CD4-positive, alpha-beta T cell treated with Interleukin-4 for 1 hour (primary cell): ENCODE measurements at regions not wholly inside any gene's neighbourhood (a gene's known extent, or its start where the extent isn't known, plus 50 kb on each side); places are given as distances from the start of the nearest gene placed in this dataset.
"Not testable (repeated sequence)": the region's sequence is repeated elsewhere in the genome, so short reads cannot be mapped to it uniquely, and the experiment has no call there.

Experiments
- DNase-seq, 2 donors: peaks; one replicate each; pipeline ENCODE4 v3.0.0-alpha.2; 2020 to 2022

DNA sequence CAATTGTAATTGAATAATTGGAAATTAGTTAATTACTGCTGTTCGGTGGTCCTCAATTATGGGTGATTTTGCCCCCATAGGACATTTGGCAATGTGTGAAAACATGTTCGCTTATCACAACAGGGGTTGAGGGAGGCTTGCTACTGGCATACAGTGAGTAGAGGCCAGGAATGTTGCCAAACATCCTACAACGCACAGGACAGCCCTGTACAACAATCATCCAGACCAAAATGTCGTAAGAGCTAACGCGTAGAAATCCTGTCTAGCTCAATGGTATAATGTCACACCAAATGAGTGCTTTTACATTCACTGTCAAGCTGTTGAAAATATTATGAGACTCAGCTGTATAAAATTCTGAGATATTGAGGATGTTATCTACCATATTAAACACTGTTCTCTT lies 464.4 kb upstream of the TUSC1 start:
- DNase-seq = no peak

DNA sequence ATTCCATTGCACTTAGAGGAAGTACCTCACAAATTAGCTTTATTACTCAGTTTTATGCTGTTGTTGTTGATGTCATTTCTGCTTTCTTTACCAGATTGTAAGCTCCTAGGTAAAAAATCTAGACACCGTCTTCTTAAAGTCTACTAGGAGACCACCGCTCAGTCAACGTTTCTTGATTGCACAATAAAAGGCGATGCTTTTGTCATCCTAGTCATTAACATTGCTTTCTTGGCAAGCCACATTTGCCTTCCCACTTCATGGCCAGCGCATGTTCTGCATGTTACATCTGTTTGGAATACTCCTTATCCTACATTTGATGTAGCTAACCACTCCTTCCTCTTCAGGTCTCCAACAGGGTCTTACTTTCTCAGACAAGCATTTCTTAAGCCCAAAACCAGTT lies 464.0 kb upstream of the TUSC1 start:
- DNase-seq = no peak

DNA sequence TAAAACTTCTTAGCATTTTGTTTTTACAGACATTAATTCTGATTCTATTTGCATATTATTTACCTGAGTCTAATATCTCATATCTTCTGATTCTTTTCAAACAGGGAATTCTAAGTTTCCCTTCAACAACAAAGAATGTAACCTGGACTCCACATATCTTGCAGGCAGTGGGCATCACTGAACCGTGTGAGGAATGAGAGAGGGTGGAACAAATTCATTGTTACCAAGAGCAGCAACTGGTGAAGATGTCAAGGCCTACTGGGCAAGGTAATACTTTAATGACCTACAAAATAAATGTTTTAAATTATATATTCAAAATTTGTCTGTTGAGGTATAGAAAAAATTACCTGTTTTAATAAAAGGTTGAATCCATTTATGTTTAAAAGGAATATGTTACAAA lies 455.3 kb upstream of the TUSC1 start:
- DNase-seq = no peak

DNA sequence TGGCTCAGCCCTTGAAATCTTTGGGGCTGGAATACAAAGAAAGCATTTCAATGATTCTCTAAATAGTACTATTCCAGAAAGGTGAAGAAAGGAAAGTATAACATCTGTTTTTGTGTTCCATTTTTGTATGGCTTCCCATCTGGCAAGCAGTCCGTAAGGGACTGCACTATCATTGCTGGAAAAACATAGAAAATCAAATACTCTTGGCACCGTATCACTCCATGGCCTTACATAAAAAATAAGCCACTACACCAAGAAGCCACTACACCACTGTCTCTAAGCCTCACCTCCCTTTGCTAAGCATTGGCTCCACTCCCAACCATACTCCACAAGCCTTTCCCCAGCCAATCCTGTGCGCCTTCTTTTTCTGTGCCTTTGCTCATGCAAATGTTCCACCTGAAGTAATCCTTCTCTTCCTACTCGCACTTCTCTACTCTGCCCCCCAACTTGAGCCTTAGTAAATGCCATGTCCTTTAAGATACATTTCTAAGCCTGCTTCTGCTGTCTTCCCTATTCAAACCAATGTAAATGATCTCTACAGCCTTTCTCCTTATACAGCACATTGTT lies 454.6 kb upstream of the TUSC1 start:
- no peak for DNase-seq

DNA sequence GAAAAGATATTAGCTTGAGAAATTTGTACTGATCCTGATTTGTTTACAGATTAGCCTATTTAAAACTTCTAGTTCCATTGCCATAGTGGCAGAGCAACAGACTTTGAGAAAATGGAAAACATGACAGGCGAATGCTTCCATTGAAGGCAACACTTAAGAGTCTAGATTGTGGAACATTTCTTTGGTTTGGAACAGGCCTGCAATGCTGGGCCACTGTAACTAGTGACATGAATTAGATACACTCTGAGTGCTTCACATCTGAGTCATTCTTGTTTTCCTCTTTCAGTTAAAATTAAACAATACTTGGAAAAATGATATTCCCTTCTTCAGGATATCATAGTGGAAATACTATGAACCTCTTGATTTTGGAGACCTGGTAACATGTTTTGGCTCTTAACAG lies 453.6 kb upstream of the TUSC1 start:
- no peak for DNase-seq

DNA sequence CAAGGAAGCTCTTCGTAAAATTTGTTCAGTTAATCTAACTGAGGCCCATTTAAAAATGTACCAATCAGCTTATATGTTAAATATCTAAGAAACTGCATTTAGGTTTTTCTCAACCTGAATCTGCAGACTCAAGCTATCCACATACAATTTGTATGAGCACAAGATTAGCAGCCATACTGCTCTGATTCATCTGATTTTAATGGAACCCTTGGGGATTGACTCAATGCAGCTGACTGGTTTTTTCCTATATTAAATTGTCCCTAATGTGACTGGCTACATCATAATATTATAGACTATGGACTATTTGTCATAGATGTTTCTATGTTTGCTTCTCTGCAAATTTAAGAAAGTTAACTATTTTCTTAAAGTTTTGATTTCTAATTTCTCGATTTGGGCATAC lies 451.0 kb upstream of the TUSC1 start:
- DNase-seq = no peak

DNA sequence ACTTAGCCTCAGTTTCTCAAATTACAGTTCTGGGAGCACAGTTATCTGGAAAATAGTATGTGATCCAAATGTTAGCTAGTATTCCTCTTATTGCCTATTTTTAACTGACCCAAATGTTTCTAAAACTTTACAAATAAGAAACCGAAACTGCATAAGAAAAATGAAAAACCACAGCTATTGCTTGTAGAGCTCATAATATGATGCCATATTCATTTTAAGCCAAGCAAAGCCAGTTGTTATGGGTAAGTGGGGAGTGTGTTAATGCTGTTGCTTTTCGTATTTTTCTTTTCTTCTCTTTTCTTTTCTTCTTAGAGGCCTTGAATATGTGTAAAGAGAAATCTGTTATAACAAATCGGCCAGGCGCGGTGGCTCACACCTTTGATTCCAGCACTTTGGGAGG lies 447.4 kb upstream of the TUSC1 start:
- DNase-seq = no peak

DNA sequence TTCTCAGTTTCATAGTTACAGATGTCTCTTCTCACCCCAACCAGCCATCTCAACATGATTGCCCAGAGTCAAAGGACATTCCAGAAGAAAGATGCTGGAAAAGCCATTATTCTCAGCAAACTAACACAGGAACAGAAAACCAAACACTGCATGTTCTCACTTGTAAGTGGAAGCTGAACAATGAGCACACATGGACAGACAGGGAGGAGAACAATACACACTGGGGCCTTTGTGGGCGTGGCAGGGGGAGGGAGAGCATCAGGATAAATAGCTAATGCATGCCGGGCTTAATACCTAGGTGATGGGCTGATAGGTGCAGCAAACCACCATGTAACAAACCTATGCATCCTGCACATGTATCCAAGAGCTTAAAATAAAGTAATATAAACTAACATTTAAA lies 437.8 kb upstream of the TUSC1 start:
- not testable (repeated sequence) for DNase-seq

DNA sequence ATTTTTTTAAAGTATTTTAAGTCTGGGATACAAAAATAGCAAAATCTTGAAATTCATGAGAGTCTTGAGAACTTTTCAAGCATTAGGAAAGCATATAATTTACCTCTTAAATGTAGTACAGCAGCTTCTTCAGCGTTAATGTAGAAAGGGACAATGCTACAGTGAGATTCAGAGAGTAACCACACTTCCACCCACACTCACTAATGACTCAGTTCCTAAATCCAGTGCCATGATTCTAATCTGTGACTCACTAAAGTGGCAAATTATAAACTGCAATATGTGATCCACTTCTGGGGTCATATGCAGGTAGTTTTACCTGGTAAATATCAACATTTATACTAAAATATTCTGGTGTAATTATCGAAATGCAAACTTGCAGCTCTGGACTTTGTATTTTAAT lies 434.5 kb upstream of the TUSC1 start:
- DNase-seq = no peak

DNA sequence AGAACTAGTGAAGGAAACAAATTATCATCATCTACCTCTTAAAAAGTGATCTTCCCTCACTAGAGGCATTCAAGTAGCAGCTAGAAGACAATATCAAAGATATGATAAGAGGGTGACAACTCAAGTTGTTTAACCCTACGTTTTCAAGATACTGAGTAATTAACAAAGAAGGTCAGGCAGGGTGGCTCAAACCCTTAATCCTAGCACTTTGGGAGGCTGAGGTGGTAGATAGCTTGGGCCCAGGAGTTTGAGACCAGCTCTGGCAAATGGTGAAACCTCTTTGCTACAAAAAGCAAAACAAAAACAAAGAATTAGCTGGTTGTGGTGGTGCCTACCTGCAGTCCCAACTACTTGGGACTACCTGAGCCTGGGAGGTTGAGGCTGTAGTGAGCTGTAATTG lies 408.2 kb upstream of the TUSC1 start:
- DNase-seq = no peak

DNA sequence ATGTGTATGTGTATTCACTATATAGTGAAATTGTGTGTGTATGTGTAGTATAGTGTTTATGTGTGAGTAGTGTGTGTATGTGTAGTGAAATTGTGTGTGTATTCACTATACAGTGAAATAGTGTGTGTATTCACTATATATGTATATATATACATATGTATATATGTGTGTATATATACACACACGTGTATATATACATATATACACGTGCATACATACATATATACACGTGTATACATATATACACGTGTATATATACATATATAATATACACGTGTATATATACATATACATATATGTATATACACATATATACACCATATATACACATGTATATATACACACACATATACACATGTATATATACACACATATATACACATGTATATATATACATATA lies 403.6 kb upstream of the TUSC1 start:
- no peak for DNase-seq

DNA sequence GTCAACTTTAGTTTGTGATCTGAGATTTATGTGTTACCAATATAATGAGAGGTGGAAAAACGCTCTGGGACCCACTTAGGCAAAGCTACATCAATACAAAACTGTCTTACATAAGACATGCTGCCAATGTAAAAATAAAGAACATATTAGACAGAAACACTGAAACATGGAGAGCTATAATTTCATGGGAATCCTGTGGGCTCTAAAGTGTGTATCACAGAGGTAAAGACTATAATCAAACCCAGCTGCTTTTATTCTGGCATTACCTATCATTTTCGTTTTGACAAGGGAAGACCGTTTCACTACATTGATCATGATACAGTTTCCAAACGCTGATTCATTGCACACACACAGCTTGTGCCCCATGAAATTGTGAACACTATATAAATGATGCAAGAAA lies 400.5 kb upstream of the TUSC1 start:
- DNase-seq = no peak

DNA sequence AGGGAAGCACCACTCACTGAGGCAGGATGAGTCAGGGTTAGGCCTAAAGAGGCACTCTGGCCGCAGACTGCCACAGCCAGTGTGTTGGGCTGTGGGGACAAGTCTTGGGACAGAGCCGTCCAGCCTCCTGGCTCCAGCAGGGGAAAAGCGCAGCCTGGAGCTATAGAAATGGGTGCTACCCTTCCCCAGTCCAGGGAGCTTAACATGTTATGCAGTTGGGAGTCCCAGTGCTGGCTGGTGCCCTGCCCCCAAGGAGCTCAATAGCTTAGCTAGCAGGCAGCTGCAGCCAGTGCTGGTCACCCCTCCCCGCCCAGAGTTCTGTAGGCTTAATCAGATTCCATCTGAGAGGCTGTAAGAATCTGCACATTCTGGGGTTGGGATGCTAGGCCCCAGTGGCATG lies 399.6 kb upstream of the TUSC1 start:
- no peak for DNase-seq

DNA sequence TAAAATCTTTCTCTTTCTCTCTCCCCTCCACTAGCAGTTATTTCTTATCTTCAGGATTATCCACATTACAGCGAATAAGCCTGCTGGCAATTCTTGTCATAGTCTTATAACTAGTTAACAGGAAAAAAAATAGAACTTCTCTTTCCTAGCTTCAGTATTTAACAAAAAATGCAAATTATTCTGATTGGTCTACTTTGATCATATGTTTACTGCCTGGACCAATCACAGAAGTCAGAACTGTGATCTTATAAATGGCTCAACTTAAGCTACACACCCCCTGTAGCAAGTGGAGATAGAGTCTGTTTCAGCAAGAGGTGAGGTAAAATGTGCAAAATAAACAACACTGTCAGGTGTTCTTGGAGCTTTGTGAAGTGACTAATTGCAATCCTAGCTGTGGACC lies 389.4 kb upstream of the TUSC1 start:
- DNase-seq = no peak

DNA sequence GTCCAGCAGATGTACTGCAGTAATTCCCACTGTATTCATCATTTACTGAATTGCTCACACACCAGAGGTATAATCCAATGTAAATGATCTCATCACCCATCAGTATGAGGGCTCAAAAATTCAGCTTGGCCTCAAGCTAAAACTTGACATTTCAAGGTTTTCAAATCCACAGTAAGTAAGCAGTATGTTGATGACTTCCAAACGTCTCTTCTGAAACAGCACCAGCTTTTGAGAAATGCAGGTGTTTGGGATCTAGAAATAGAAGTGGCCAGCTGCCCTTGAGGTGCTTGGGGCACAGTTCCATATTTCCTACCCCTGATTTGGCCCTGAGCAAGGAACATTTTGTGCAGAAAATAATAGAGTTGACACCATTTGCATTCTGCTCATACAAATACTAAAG lies 388.0 kb upstream of the TUSC1 start:
- no peak for DNase-seq

DNA sequence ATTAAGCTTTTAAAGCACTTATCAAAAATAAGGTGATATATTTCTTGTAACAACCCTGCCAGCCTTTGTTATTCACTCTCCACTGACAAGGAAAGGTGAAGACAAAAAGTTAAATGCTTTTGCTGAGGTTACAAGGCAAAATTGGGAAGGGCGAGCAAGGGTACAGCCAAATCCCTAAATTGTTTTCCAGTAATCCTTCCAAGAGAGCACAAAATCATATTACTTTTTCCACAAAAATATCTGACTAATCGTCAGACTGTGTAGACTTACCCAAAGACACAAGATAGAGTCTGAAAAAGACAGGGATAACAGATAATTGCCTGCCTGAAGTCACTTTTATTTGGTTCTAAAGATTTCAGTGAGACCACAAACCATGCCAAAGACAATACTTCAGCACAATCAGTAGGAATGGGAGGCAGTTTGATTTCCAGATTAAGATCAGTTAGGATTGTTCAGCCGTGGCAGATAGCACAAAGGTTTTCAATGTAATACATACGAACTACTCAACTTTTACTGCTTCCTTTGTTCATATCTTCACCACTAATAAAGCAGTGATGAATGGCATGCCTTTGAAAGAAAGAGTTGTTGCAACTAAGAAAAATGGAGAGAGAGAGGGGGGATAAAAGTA lies 383.8 kb upstream of the TUSC1 start:
- DNase-seq = no peak

DNA sequence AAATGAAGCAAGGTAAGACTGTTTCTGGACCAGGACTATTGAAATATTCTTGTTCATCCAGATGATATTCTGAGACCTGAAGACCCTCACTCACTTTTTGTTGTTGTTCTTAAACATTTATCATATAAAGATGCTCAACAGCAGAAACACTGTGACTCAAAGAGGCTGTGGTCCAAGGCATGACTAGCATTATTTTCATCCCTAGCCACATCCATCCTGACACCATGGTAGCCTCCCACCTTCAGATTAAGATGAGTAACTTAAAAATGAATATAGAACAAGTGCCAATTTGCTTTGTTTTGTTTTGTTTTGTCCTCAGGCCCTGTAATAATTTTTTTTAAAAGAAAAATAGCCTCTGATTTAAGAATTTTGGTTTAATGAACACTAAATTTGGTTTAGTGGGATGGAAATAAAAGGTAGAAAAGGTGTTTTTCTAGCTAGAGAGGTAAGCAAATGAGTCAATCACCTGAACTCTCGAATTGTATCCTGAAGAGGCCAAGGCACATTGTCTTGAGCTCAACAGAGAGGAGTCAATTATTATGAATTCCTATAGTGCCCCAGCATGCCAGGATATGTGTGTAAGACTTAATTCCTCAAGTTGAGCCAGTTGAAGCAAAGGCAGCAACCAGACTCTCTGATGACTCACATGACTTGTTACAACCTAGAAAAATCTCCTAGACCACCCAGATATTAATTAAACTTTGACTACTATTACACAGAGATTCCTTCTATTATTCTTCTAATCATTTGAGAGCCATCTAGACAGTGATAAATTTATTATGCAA lies 380.1 kb upstream of the TUSC1 start:
- DNase-seq = no peak

DNA sequence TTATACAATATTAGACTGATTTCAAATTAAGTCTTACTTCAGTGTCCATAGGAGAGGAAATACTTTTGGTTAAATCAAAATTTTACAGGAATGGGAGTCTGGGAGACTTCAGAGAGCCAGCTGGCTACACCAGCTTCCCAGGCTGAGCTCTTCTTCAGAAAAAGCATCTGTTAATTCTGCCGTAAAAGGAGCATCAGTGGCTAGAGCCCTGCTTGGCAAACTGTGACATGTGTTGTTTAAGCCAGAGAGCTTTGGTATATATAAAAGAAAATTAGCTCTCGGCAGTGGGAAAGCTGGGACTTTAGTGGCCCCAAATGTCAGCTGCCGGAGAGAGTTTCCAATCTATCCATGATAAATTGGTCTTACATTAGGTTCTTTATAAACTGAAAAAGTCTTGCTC lies 378.8 kb upstream of the TUSC1 start:
- DNase-seq = no peak

DNA sequence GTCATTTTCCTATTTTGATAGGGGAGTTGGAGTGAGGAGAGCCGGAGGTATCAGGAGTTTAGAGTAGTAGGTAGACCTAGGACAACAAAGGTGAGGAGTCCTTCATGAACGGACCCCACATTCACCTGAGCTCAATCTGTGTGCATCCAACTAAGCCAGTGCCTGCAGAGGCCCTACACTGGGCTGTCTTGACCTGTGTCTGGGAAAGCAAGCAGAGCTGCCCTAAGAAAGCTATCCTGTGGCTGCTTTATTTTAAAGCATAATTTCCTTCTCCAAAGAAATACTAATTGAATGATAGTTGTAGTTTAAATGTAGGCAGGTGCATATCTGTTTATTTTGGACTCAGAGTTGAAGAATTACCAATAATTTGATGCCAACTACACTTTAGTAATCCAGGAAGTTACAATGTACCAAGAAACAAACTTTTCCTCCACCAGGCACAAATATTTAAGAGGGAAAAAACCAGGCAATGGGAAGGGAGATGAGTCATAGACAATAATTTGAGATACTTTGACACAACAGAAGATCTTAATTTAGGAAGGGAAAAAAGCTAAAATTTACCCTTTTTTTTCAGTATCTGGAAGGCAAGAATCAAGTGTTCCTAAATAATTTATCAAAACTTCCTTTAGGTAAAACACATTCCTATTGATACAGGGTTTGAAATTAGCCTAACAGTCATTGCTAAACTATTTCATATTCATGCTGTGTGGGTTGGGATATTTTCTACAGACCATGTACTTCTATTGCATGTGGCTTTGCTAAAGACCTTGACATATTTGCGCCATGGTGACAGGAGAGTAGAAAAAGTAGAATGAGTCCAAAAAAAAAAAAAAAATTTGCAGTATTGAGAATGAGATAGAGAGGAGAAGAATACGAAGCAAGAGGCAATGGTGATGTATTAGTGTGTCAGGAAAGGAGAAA lies 376.6 kb upstream of the TUSC1 start:
- no peak for DNase-seq

DNA sequence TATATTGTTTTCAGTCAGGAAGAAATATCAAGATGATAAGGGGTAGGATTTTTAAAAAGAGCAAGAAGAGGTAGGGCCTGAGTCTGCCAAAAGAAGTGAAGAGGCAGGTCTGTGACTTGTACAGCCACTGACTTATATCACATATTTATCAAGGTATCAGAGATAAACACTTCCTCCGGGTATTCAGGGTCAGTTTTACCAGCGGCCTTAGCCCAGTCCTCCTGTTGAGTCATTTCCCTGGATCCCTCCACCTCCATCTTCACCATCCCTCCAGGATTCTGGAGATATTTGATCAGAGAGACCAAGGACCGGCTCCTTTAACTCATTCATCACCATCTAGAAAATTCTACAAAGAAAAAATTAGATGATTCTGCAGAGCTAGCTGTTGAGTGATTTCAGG lies 375.7 kb upstream of the TUSC1 start:
- no peak for DNase-seq

DNA sequence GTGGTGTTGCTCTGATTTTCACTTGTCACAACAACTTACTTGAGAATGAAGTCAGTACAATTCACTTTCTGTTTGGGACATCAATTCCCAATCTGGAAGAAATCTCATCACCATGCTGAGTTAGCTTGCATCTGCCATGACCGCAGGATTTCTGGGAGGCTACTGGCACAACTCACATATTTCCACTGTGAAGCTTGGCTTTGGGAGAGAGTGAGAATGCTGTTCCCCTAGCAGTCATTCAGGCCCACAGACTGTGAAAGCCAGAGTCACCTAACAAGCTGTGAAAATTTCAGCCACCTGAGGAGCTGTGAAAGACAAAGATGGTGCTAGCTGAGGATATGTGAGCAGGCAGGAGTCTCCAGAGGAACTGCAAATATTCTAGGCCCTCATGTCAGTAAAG lies 365.2 kb upstream of the TUSC1 start:
- DNase-seq = no peak

DNA sequence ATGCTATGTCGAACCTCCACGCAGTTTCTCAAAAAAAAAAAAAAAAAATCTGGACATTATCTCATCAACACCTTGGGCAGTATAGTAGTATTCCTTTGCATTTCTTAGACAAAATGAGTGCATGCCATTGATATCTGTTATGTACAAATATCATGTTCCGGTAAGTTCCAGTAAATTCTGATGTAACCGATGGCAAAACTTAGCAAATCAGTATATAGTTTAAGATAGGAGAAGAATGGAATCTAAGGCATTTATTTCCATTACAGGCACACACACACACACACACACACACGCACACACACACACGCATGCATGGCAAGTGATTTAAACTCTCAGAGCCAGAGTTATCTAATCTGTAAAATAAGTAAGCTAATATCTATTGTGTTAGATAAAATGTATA lies 356.5 kb upstream of the TUSC1 start:
- no peak for DNase-seq

DNA sequence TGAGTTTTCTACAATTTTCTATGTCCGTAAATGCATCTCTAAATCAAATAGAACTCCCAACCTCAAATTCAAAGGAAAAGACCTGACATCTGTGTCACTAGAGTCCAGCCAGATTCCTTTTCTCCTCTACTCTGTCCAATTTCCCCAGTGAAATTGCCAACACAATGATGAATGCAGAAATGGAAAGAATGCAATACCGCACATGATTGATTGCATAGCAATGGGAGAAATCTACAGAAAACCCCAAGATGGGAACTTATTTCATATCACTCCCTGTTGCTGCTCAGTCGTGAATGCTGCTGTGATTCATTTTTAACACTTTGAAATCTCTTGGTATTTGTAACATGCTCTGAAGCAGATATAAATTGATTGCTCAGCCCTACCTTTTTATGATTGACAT lies 355.1 kb upstream of the TUSC1 start:
- no peak for DNase-seq
